DOHH2 (cell line): ENCODE measurements at regions not wholly inside any gene's neighbourhood (a gene's known extent, or its start where the extent isn't known, plus 50 kb on each side); places are given as distances from the start of the nearest gene placed in this dataset.

ENCODE experiments used
- H3F3A ChIP-seq: fragments of 200-600 bp; sonication (generic), shearing (Covaris generic); 2 replicates; pipeline ENCODE4 v1.6.0; 2016; ENCODE audit warnings: antibody characterized with exemption, mild to moderate bottlenecking; ENCODE audit not compliant: control insufficient read depth, insufficient read depth
- H3K27ac ChIP-seq: fragments of 200-600 bp; sonication (generic); 2 replicates; pipeline ENCODE4 v1.5.1; 2014; ENCODE audit warnings: low read depth, mild to moderate bottlenecking, low read length, moderate library complexity
- H3K27me3 ChIP-seq: fragments of 200-600 bp; sonication (generic); 2 replicates; pipeline ENCODE4 v1.6.1; 2014; ENCODE audit warnings: mild to moderate bottlenecking, low read length, mixed read lengths; ENCODE audit not compliant: control insufficient read depth
- H3K36me3 ChIP-seq: fragments of 200-600 bp; sonication (generic); 2 replicates; pipeline ENCODE4 v1.6.1; 2014; ENCODE audit warnings: mild to moderate bottlenecking, low read length, moderate library complexity, mixed read lengths; ENCODE audit not compliant: control insufficient read depth
- H3K4me1 ChIP-seq: fragments of 200-600 bp; sonication (generic); 2 replicates; pipeline ENCODE4 v1.6.1; 2014; ENCODE audit warnings: mild to moderate bottlenecking, low read length, mixed read lengths; ENCODE audit not compliant: control insufficient read depth
- H3K4me2 ChIP-seq: fragments of 200-600 bp; sonication (generic); 2 replicates; pipeline ENCODE4 v1.6.0; 2014; ENCODE audit warnings: mild to moderate bottlenecking, low read length, moderate library complexity
- H3K4me3 ChIP-seq: fragments of 200-600 bp; sonication (generic); 2 replicates; pipeline ENCODE4 v1.5.1; 2014; ENCODE audit warnings: mild to moderate bottlenecking, low read length, mixed read lengths
- H3K79me2 ChIP-seq: fragments of 200-600 bp; sonication (generic); 2 replicates; pipeline ENCODE4 v1.6.1; 2014; ENCODE audit warnings: mild to moderate bottlenecking, low read length, mixed read lengths; ENCODE audit not compliant: control insufficient read depth
- H3K9me2 ChIP-seq: fragments of 200-600 bp; sonication (generic); replicated peaks from 2 replicates; pipeline ENCODE4 v1.6.1; 2014; ENCODE audit warnings: mild to moderate bottlenecking, low read length, mixed read lengths; ENCODE audit not compliant: control insufficient read depth
- H3K9me3 ChIP-seq: fragments of 200-600 bp; sonication (generic); 2 replicates; pipeline ENCODE4 v1.6.1; 2014; ENCODE audit warnings: antibody characterized with exemption, low read length, mixed read lengths; ENCODE audit not compliant: control insufficient read depth, insufficient read depth
- H4K20me1 ChIP-seq: fragments of 200-600 bp; sonication (generic); 2 replicates; pipeline ENCODE4 v1.6.0; 2014; ENCODE audit warnings: low read depth, mild to moderate bottlenecking, antibody characterized with exemption, low read length, moderate library complexity; ENCODE audit not compliant: control insufficient read depth, insufficient read depth
- EZH2phosphoT487 ChIP-seq: fragments of 200-600 bp; sonication (generic); IDR thresholded peaks from 2 replicates; pipeline ENCODE4 v1.6.1; 2017; ENCODE audit warnings: borderline replicate concordance, mild to moderate bottlenecking, antibody characterized with exemption, low read length, moderate library complexity, mixed read lengths
- TF ChIP-seq, protein P1 (sequence below): fragments of 200-600 bp; sonication (generic); IDR thresholded peaks from one replicate; pipeline ENCODE4 v1.5.1; 2014; ENCODE audit warnings: antibody characterized with exemption, mild to moderate bottlenecking, low read depth, low read length; ENCODE audit not compliant: poor library complexity, severe bottlenecking

DNA sequence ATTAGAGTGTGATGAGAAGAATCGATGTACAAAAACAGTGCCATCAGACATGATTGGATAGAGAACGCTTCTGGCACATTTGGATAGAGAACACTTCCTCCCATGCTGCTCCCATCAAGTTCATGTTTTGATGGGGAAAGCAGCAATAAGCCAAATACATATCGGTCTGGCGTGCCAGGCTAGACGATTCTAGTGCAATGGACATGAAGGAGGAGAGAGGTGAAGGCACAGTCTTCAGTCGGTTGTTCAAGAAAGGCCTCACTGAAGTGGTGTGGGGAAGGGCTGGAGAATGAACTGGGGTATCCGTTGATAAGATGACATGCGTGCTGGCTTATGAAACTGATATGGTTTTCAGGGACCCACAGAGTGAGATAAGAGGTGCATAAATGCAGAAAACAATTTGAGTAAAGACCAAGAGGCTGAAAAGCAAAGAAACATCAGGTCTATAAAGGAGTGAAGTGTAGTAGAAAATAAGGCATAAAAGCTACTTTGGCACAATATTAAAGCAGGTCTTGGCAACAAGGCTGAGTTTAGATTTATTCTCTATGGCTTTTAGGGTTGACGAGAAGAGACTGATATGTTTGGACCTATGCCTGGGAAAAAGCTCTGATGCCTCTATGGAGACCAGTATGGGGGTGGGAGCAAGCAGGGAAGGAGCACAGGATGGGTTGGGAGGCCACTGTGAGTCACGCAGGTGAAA, 117.6 kb upstream of the PIEZO2 start:
- Histone ChIP-seq H3K9me2 (no peaks in the 10 kb centered on the region), H3K27me3 (no peaks in the 10 kb centered on the region), H3K4me2 (no peak overlapping the region), H3K27ac (no peak overlapping the region), H3K4me3 (no peak overlapping the region), H4K20me1 (no peaks in the 10 kb centered on the region), H3F3A (no peaks in the 10 kb centered on the region), H3K36me3 (no peaks in the 10 kb centered on the region), H3K79me2 (no peaks in the 10 kb centered on the region), H3K9me3 (peaks cover 5% of the 10 kb centered on the region), H3K4me1 (no peaks in the 10 kb centered on the region; the same call in 1 of the 2 replicates)
- TF ChIP-seq, protein P1, sequence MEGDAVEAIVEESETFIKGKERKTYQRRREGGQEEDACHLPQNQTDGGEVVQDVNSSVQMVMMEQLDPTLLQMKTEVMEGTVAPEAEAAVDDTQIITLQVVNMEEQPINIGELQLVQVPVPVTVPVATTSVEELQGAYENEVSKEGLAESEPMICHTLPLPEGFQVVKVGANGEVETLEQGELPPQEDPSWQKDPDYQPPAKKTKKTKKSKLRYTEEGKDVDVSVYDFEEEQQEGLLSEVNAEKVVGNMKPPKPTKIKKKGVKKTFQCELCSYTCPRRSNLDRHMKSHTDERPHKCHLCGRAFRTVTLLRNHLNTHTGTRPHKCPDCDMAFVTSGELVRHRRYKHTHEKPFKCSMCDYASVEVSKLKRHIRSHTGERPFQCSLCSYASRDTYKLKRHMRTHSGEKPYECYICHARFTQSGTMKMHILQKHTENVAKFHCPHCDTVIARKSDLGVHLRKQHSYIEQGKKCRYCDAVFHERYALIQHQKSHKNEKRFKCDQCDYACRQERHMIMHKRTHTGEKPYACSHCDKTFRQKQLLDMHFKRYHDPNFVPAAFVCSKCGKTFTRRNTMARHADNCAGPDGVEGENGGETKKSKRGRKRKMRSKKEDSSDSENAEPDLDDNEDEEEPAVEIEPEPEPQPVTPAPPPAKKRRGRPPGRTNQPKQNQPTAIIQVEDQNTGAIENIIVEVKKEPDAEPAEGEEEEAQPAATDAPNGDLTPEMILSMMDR, result no peak
- no peak for TF ChIP-seq EZH2phosphoT487

DNA sequence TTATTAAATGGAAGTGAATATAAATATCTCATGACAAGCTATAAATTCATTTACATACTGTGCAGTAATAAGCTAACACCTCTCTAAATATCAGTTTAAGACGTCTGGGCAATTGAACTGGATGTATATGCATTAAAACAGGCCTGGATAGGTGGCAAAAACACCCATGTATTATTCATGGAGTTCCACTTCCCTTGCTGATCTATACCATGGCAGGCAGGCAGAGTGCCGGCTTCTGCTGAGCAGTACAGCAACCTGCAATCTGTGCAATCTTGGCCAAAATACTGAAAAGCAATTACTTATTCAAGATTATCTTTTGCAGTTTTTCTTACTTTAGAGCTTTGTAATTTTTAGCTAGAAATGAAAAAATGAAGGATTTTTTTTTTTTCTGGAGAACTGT, 112.1 kb upstream of the PIEZO2 start:
- no peaks in the 10 kb centered on the region for H3K27me3 ChIP-seq
- no peak for TF ChIP-seq EZH2phosphoT487
- TF ChIP-seq, protein P1, result no peak
- no peaks in the 10 kb centered on the region for H3K9me2 ChIP-seq
- no peak overlapping the region for H3K4me2 ChIP-seq
- H3K79me2 ChIP-seq, result no peaks in the 10 kb centered on the region
- H3K36me3 ChIP-seq, result no peaks in the 10 kb centered on the region
- H3K4me3 ChIP-seq, result no peak overlapping the region
- H3K9me3 ChIP-seq, result peaks cover 5% of the 10 kb centered on the region
- no peaks in the 10 kb centered on the region for H3K4me1 ChIP-seq
- H3F3A ChIP-seq, result no peaks in the 10 kb centered on the region
- no peak overlapping the region for H3K27ac ChIP-seq
- H4K20me1 ChIP-seq, result no peaks in the 10 kb centered on the region

DNA sequence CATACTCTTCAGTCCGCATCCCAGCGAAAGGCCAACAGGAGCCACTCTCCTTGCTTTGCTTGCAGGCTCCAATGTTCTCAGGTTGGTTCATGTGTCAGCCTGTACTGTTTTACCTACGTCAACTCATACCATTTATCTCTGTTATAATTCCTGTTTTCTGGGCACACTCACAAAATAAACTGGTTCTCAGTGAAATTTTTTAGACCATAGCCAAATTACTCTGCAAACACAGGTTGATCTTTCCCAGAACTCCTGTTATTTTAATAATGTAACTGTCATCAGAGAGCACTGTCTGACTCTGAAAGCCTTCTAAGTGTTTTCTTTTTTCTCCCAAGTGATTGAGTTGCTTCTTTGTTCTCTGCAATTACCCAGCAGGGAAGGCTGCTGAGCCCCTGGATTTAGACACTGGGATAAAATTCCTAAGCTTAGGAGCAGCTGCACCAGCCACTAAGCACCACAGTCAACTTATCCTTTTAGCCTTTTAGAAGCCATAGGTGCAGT, 111.6 kb upstream of the PIEZO2 start:
- no peaks in the 10 kb centered on the region for H3K79me2 ChIP-seq
- no peaks in the 10 kb centered on the region for H3K4me1 ChIP-seq
- H3K27ac ChIP-seq, result no peak overlapping the region
- no peaks in the 10 kb centered on the region for H3K9me2 ChIP-seq
- H3K27me3 ChIP-seq, result no peaks in the 10 kb centered on the region
- H3K4me3 ChIP-seq, result no peak overlapping the region
- H3K9me3 ChIP-seq, result peaks cover 5% of the 10 kb centered on the region
- no peaks in the 10 kb centered on the region for H4K20me1 ChIP-seq
- H3K4me2 ChIP-seq, result no peak overlapping the region
- H3K36me3 ChIP-seq, result no peaks in the 10 kb centered on the region
- TF ChIP-seq EZH2phosphoT487, result no peak
- TF ChIP-seq, protein P1, result no peak
- no peaks in the 10 kb centered on the region for H3F3A ChIP-seq
